ENCODE measurements at regions not wholly inside any gene's neighbourhood (a gene's known extent, or its start where the extent isn't known, plus 50 kb on each side); places are given as distances from the start of the nearest gene placed in this dataset.

DNA sequence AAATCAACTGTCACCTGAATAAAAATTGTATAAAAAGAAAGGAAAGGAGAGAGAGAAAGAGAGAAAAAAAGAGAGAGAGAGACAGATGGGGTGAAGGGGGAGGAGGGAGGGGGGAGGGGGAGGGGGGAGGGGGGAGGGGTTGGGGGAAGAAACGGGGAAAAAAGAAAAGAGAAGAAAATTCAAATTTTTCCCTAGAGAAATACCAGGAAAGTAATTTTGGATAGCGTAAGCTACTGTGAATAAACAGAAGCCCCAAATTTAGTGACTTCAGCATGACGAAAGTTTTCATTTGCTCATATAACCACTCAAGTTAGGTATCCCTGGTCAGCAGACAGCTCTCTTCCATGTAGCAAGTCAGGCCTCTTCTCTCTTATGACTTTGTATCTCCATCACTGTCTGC is 289.4 kb upstream of the MYOCD start:
- intact Hi-C loops (cut with micrococcal nuclease; ENCODE audit: unreplicated experiment): loop anchor here (10.0 kb wide), 1 partner anchor 61 kb away; no protein-coding TSS in a partner anchor
- H3K36me3 ChIP-seq (ENCODE audit: control insufficient read depth in 2 of 2, insufficient read depth in 2 of 2, low read length in 1 of 2): no peaks in the 10 kb centered on the region
- no peaks in the 10 kb centered on the region for H4K20me1 ChIP-seq (ENCODE audit: control insufficient read depth, insufficient read depth)
- SMC1A ChIA-PET (ENCODE audit: uncharacterized antibody, unreplicated experiment): no interaction called here
- no peaks in the 10 kb centered on the region for H3K27me3 ChIP-seq (replicated peaks in 1 of 2; ENCODE audit: control insufficient read depth in 2 of 2, insufficient read depth in 2 of 2, low read length in 1 of 2)
- RAD21 ChIA-PET (ENCODE audit: unreplicated experiment): no interaction called here
- no peak overlapping the region for H3K4me3 ChIP-seq
- TF ChIP-seq PAX5 (IDR thresholded peaks at IDR 0.05; ENCODE audit: borderline replicate concordance, low read depth, low read length) (no peak), HDAC2 (IDR thresholded peaks at IDR 0.05) (no peak), NR2F1 (conservative IDR thresholded peaks at IDR 0.05) (no peak), TAF1 (IDR thresholded peaks at IDR 0.05; ENCODE audit: borderline replicate concordance, low read depth, low read length) (no peak), STAT3 (IDR thresholded peaks at IDR 0.05; ENCODE audit: low read depth, low read length) (no peak), NR2C2 (IDR thresholded peaks at IDR 0.05; ENCODE audit: borderline replicate concordance, control insufficient read depth, insufficient read length, low read depth) (no peak), TARDBP (IDR thresholded peaks at IDR 0.05; ENCODE audit: borderline replicate concordance) (no peak), ZBTB4 (CRISPR knock-in tag; IDR thresholded peaks at IDR 0.05) (no peak), HDGF (IDR thresholded peaks at IDR 0.05) (no peak), SPI1 (IDR thresholded peaks at IDR 0.05; ENCODE audit: borderline replicate concordance, insufficient read depth, low read depth, low read length) (no peak), MTA2 (IDR thresholded peaks at IDR 0.05; ENCODE audit: low read depth) (no peak), TBL1XR1 (IDR thresholded peaks at IDR 0.05; ENCODE audit: low read depth, low read length) (no peak)
- TF ChIP-seq, protein P1, sequence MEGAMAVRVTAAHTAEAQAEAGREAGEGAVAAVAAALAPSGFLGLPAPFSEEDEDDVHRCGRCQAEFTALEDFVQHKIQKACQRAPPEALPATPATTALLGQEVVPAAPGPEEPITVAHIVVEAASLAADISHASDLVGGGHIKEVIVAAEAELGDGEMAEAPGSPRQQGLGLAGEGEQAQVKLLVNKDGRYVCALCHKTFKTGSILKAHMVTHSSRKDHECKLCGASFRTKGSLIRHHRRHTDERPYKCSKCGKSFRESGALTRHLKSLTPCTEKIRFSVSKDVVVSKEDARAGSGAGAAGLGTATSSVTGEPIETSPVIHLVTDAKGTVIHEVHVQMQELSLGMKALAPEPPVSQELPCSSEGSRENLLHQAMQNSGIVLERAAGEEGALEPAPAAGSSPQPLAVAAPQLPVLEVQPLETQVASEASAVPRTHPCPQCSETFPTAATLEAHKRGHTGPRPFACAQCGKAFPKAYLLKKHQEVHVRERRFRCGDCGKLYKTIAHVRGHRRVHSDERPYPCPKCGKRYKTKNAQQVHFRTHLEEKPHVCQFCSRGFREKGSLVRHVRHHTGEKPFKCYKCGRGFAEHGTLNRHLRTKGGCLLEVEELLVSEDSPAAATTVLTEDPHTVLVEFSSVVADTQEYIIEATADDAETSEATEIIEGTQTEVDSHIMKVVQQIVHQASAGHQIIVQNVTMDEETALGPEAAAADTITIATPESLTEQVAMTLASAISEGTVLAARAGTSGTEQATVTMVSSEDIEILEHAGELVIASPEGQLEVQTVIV (IDR thresholded peaks at IDR 0.05; ENCODE audit: borderline replicate concordance, partially characterized antibody): no peak
- FAIRE-seq (no peak), ATAC-seq (no peak), DNase-seq (ENCODE audit: low read depth, low spot score) (no peak)
- no peaks in the 10 kb centered on the region for H3K4me1 ChIP-seq (ENCODE audit: control insufficient read depth, insufficient read depth, low read length)
- WGBS (ENCODE audit: insufficient coverage, insufficient replicate concordance, low lambda C conversion rate, missing lambda C conversion rate): 50% methylated on average over 3 of the region's 3 CpGs
- H3K9me3 ChIP-seq (replicated peaks; ENCODE audit: control insufficient read depth, insufficient read depth, low read length): no peaks in the 10 kb centered on the region
- no peaks in the 10 kb centered on the region for H3K79me2 ChIP-seq (ENCODE audit: control insufficient read depth, insufficient read depth, low read length)
- CTCF ChIA-PET: no interaction called here
- in situ Hi-C loops (cut with MboI): no loop called here
- H3K27ac ChIP-seq (ENCODE audit: control insufficient read depth, insufficient read depth): no peak overlapping the region
- H2AFZ ChIP-seq (ENCODE audit: control insufficient read depth, low read depth, low read length): no peak overlapping the region
- no peak overlapping the region for H3K9ac ChIP-seq (ENCODE audit: control insufficient read depth, insufficient read depth, low read length)
- no peak overlapping the region for H3K4me2 ChIP-seq (ENCODE audit: control insufficient read depth, insufficient read depth)
- no TSS peak for BruUV-seq (replicated peaks)
- POLR2A ChIA-PET: no interaction called here

Data from GM12878 (cell line).